Glutamatergic neuron (in vitro differentiated cells): ENCODE measurements at regions not wholly inside any gene's neighbourhood (a gene's known extent, or its start where the extent isn't known, plus 50 kb on each side); places are given as distances from the start of the nearest gene placed in this dataset.

ENCODE experiments used
- DNase-seq: peaks from one replicate; pipeline ENCODE4 v3.0.0; 2022
- H3K27ac Mint-ChIP-seq: one replicate; pipeline ENCODE4 v1.8.0; 2020; ENCODE audit warnings: mild to moderate bottlenecking, mixed read lengths, inconsistent platforms; ENCODE audit not compliant: unreplicated experiment
- H3K27me3 Mint-ChIP-seq: one replicate; pipeline ENCODE4 v1.8.0; 2020; ENCODE audit warnings: mild to moderate bottlenecking, moderate library complexity, mixed read lengths, inconsistent platforms; ENCODE audit not compliant: unreplicated experiment
- H3K36me3 Mint-ChIP-seq: one replicate; pipeline ENCODE4 v1.8.0; 2020; ENCODE audit warnings: mild to moderate bottlenecking, mixed read lengths, inconsistent platforms; ENCODE audit not compliant: unreplicated experiment
- H3K4me1 Mint-ChIP-seq: one replicate; pipeline ENCODE4 v1.8.0; 2020; ENCODE audit warnings: mild to moderate bottlenecking, low read depth, mixed read lengths, inconsistent platforms; ENCODE audit not compliant: unreplicated experiment
- H3K4me3 Mint-ChIP-seq: one replicate; pipeline ENCODE4 v1.8.0; 2020; ENCODE audit warnings: mild to moderate bottlenecking, mixed read lengths, inconsistent platforms; ENCODE audit not compliant: unreplicated experiment
- H3K9me3 Mint-ChIP-seq: one replicate; pipeline ENCODE4 v1.8.0; 2020; ENCODE audit warnings: mild to moderate bottlenecking, moderate library complexity, mixed read lengths, inconsistent platforms; ENCODE audit not compliant: unreplicated experiment
- CTCF ChIP-seq: fragments of 200-600 bp; sonication (generic); IDR thresholded peaks from one replicate; pipeline ENCODE4 v1.5.0; 2021; ENCODE audit not compliant: partially characterized antibody, unreplicated experiment

GRCh38 chrX:66918511-66918910 lies 279.6 kb upstream of the EDA2R start:
- Mint-ChIP-seq H3K27ac (no peak overlapping the region), H3K27me3 (no peaks in the 10 kb centered on the region), H3K36me3 (no peaks in the 10 kb centered on the region), H3K4me3 (no peak overlapping the region), H3K4me1 (no peaks in the 10 kb centered on the region), H3K9me3 (no peaks in the 10 kb centered on the region)
- no peak for TF ChIP-seq CTCF
- DNase-seq: no peak

- Mint-ChIP-seq H3K9me3 (no peaks in the 10 kb centered on the region), H3K27me3 (no peaks in the 10 kb centered on the region), H3K4me3 (no peak overlapping the region), H3K27ac (no peak overlapping the region), H3K36me3 (no peaks in the 10 kb centered on the region), H3K4me1 (no peaks in the 10 kb centered on the region)
- no peak for TF ChIP-seq CTCF
- DNase-seq: no peak
These were observed 277.0 kb upstream of the EDA2R start for GRCh38 chrX:66915893-66916292.

GRCh38 chrX:66914080-66914479 lies 275.2 kb upstream of the EDA2R start:
- H3K9me3 Mint-ChIP-seq: no peaks in the 10 kb centered on the region
- TF ChIP-seq CTCF: no peak
- no peak for DNase-seq
- no peak overlapping the region for H3K4me3 Mint-ChIP-seq
- no peaks in the 10 kb centered on the region for H3K36me3 Mint-ChIP-seq
- no peaks in the 10 kb centered on the region for H3K4me1 Mint-ChIP-seq
- H3K27ac Mint-ChIP-seq: no peak overlapping the region
- H3K27me3 Mint-ChIP-seq: no peaks in the 10 kb centered on the region

- Mint-ChIP-seq H3K4me3 (no peak overlapping the region), H3K9me3 (no peaks in the 10 kb centered on the region), H3K27ac (no peak overlapping the region), H3K4me1 (no peaks in the 10 kb centered on the region), H3K36me3 (no peaks in the 10 kb centered on the region), H3K27me3 (no peaks in the 10 kb centered on the region)
- no peak for DNase-seq
- TF ChIP-seq CTCF: no peak
These were observed 273.5 kb upstream of the EDA2R start for GRCh38 chrX:66912417-66912816.

GRCh38 chrX:66902081-66902480 lies 263.2 kb upstream of the EDA2R start:
- Mint-ChIP-seq H3K4me3 (no peak overlapping the region), H3K9me3 (no peaks in the 10 kb centered on the region), H3K36me3 (no peaks in the 10 kb centered on the region), H3K27ac (no peak overlapping the region), H3K4me1 (no peaks in the 10 kb centered on the region), H3K27me3 (no peaks in the 10 kb centered on the region)
- no peak for TF ChIP-seq CTCF
- no peak for DNase-seq
